ENCODE measurements at regions not wholly inside any gene's neighbourhood (a gene's known extent, or its start where the extent isn't known, plus 50 kb on each side); places are given as distances from the start of the nearest gene placed in this dataset.

DNA sequence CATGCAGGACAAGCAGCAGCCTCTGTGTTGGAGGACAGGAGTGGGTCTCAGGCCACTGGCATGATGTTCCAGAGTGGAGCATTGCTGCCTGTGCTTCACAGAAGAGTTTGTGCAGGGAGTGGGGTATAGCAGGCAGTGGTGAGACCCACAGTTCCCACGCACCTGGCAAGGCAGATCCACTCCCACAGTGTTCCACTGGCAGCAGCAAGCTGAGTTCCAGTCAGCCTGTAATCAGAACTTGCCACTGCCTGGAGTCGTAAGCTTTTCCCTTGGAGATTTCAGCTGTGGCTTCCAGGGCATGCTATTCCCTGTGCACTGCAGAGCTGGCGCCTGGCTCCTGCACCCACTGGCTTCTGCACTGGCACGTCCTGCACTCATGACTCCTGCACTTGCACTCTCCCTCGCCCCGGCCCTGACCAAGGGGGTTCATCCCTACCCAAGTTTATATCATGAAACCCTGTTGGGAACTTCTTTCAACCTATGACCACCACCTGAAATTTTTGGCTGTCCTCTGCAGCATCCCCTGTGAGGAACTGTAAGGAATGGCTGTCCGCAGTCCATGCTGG is 1144.3 kb downstream of the RAPGEF2 start (continued):
- TF ChIP-seq BCL11A (IDR thresholded peaks at IDR 0.05; ENCODE audit: low read depth in 2 of 2, low read length in 2 of 2) (no peak), SAP30 (IDR thresholded peaks at IDR 0.05; ENCODE audit: insufficient read depth, insufficient replicate concordance, low read length) (no peak)

Measured in H1 (cell line).